HepG2 (cell line): ENCODE measurements at regions not wholly inside any gene's neighbourhood (a gene's known extent, or its start where the extent isn't known, plus 50 kb on each side); places are given as distances from the start of the nearest gene placed in this dataset.

Source experiments
- CTCF ChIP-seq: sonication (generic); formaldehyde crosslinking; IDR thresholded peaks from 2 replicates; pipeline ENCODE4 v1.5.0; 2020; ENCODE audit warnings: mild to moderate bottlenecking, missing genetic modification reagents, moderate library complexity
- ETV6 ChIP-seq: sonication (generic); formaldehyde crosslinking; conservative IDR thresholded peaks from 2 replicates; pipeline ENCODE4 v1.4.0; 2020; ENCODE audit warnings: missing genetic modification reagents
- GATAD1 ChIP-seq: IDR thresholded peaks from 2 replicates; pipeline ENCODE4 v1.6.1; 2016; ENCODE audit warnings: missing genetic modification reagents, missing compliant biosample characterization

GRCh38 chr17:70891306-70891705 is 722.0 kb downstream of the KCNJ2 start:
- TF ChIP-seq ETV6 (CRISPR knock-in tag), result no peak
- TF ChIP-seq GATAD1 (CRISPR knock-in tag), result no peak
- no peak for TF ChIP-seq CTCF
